GM18511 (cell line): ENCODE measurements at regions not wholly inside any gene's neighbourhood (a gene's known extent, or its start where the extent isn't known, plus 50 kb on each side); places are given as distances from the start of the nearest gene placed in this dataset.

Experiments used
- ATAC-seq: cut with Tn5 transposase; IDR thresholded peaks from one replicate; pipeline ENCODE4 v1.9.1; 2021; ENCODE audit warnings: mild to moderate bottlenecking, moderate library complexity; ENCODE audit not compliant: unreplicated experiment

GRCh38 chr14:38430522-38430921 lies 174.6 kb upstream of the CLEC14A start:
- no peak for ATAC-seq

- ATAC-seq, result no peak
These were observed 169.6 kb upstream of the CLEC14A start for GRCh38 chr14:38425324-38425976.

- no peak for ATAC-seq
These were observed 164.2 kb upstream of the CLEC14A start for GRCh38 chr14:38420048-38420447.

GRCh38 chr14:38419579-38419978 lies 163.7 kb upstream of the CLEC14A start:
- no peak for ATAC-seq

GRCh38 chr14:38412654-38413053 lies 156.8 kb upstream of the CLEC14A start:
- no peak for ATAC-seq

- ATAC-seq, result no peak
These were observed 154.5 kb upstream of the CLEC14A start for GRCh38 chr14:38410442-38410841.

- no peak for ATAC-seq
These were observed 153.3 kb upstream of the CLEC14A start for GRCh38 chr14:38409071-38409705.

- peak; percentile 50 for ATAC-seq
These were observed 150.2 kb upstream of the CLEC14A start for GRCh38 chr14:38405851-38406635.

GRCh38 chr14:38404616-38405015 lies 148.7 kb upstream of the CLEC14A start:
- ATAC-seq, result no peak

GRCh38 chr14:38404100-38404541 lies 148.2 kb upstream of the CLEC14A start:
- no peak for ATAC-seq

- ATAC-seq, result no peak
These were observed 144.9 kb upstream of the CLEC14A start for GRCh38 chr14:38400751-38401150.

- ATAC-seq, result no peak
These were observed 143.8 kb upstream of the CLEC14A start for GRCh38 chr14:38399652-38400051.

GRCh38 chr14:38394767-38395166 lies 138.9 kb upstream of the CLEC14A start:
- no peak for ATAC-seq

GRCh38 chr14:38394064-38394463 lies 138.2 kb upstream of the CLEC14A start:
- no peak for ATAC-seq

- ATAC-seq, result peak; percentile 81
These were observed 135.4 kb upstream of the CLEC14A start for GRCh38 chr14:38391334-38391733.

GRCh38 chr14:38389681-38390080 lies 133.8 kb upstream of the CLEC14A start:
- ATAC-seq, result no peak

- ATAC-seq, result no peak
These were observed 131.9 kb upstream of the CLEC14A start for GRCh38 chr14:38387821-38388220.

- ATAC-seq, result no peak
These were observed 129.9 kb upstream of the CLEC14A start for GRCh38 chr14:38385836-38386235.

GRCh38 chr14:38385343-38385742 lies 129.4 kb upstream of the CLEC14A start:
- ATAC-seq, result no peak

- no peak for ATAC-seq
These were observed 128.8 kb upstream of the CLEC14A start for GRCh38 chr14:38384741-38385140.

- no peak for ATAC-seq
These were observed 112.0 kb upstream of the CLEC14A start for GRCh38 chr14:38367922-38368321.

- no peak for ATAC-seq
These were observed 110.5 kb upstream of the CLEC14A start for GRCh38 chr14:38366374-38366773.
